ENCODE measurements at regions not wholly inside any gene's neighbourhood (a gene's known extent, or its start where the extent isn't known, plus 50 kb on each side); places are given as distances from the start of the nearest gene placed in this dataset.
"Not testable (repeated sequence)": the region's sequence is repeated elsewhere in the genome, so short reads cannot be mapped to it uniquely, and the experiment has no call there.

- no peak for DNase-seq
Observed at GRCh38 chr14:53381895-53382294, 228.8 kb upstream of the DDHD1 start.

DNA sequence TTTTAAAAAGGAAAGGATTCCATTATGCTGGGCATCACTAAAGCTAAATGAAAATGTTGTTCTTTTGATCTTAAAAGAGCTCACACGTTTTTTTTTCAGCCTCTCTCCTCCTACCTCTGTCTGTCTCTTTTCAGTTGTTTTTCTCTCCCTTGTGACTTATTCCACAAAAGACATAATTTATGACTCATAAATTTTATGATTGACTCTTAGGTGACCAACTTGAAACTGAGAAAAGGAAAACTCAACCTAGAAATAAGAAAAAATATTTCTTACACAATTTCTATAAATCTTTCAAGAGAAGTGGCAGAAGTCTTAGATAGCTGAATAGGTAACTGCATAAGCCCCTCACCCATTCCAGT lies 227.7 kb upstream of the DDHD1 start:
- DNase-seq, result no peak

GRCh38 chr14:53380052-53380866 lies 227.1 kb upstream of the DDHD1 start:
- DNase-seq, result no peak

- no peak for DNase-seq
Observed at GRCh38 chr14:53378142-53378541, 225.0 kb upstream of the DDHD1 start.

DNA sequence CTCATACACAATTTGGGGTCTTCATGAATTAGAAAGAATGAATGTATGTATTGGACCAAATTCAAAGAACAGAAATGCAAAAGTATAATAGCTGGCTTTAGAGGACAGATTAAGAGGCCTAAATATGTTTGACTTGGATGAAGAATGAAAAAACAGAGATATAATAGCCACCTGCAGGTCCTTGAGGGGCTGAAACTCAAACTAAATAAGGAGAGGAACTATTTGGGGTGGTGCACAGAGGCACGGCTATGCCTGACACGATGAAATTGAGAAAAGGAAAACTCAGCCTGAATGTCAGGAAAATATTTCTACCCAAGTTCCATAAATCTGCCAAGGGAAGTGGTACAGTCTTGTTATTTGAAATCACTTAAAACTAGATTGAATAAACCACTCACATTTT lies 222.9 kb upstream of the DDHD1 start:
- DNase-seq, result no peak

DNA sequence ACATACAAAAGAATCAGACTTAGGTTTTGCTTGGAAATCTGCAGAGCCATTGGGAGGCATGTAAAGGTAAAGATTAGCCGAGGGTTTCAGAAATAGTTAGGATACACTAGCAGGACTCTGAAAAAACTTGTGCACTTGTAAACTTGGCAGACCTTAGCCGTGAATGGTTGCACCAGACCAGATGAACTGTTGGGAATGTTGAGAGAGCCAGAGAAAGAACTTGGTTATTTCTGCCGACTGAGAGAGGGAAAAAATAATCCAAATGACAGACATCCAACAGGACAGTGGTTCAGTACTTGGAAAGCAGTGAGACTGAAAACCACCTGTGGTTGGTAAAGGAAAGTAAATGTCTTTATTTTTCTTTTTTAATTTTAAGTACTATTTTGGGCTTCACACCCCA lies 222.5 kb upstream of the DDHD1 start:
- no peak for DNase-seq

- no peak for DNase-seq
Observed at GRCh38 chr14:53368711-53369201, 215.6 kb upstream of the DDHD1 start.

GRCh38 chr14:53368066-53368465 lies 214.9 kb upstream of the DDHD1 start:
- no peak for DNase-seq

- DNase-seq, result no peak
Observed at GRCh38 chr14:53367644-53368026, 214.5 kb upstream of the DDHD1 start.

GRCh38 chr14:53365486-53366130 lies 212.5 kb upstream of the DDHD1 start:
- DNase-seq, result no peak

- DNase-seq, result not testable (repeated sequence)
Observed at GRCh38 chr14:53362916-53363315, 209.8 kb upstream of the DDHD1 start.

GRCh38 chr14:53360829-53361228 lies 207.7 kb upstream of the DDHD1 start:
- DNase-seq, result no peak

DNA sequence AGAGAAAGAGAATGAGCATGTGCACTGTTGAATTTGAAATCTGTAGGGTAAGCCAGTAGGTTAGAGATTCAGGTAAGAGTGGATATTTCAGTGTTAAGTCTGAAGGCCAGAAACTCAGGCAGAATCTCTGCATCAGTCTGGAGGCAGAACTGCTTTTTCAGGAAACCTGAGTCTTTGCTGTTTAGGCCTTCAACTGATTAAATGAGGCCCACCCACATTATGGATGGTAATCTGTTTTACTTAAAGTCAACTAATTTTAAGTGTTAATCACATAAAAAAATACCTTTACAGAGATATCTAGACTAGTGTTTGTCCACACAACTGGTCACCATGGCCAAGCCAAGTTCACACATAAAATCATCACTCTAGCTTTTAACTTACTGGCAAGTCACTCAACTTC lies 205.0 kb upstream of the DDHD1 start:
- DNase-seq, result no peak

DNA sequence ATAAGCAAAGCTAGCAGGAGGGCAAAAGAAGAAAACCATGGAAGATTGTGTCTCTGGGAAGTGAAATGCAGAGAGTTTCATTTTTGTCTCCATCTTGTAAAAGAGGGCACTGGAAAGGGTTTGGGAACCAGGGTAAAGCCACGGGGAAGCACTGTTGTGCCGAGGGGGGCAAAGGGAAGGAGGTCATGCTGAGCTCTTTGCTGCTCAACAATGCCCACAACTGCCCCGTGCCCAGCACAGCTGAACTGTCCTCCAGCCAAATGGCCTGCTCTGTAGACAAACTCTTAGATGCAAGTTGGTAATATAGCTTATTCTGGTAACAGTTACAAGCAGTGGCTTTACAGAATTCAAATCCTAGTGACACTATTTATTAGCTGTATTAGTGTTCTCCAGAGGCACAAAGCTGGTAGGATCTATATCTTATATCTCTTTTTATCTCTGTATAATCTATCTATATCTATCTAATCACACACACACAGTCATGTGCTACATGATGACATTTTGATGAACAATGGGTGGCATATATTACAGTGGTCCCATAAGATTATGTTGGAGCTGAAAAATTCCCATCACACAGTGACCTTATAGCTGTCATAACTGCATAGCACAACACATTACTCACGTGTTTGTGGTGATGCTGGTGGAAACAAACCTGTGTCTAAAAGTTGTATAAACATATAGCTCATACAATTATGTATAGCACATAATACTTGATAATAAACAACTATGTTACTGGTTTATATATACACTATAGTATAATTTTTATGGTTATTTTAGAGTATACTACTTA lies 203.4 kb upstream of the DDHD1 start:
- no peak for DNase-seq

- no peak for DNase-seq
Observed at GRCh38 chr14:53355581-53356112, 202.5 kb upstream of the DDHD1 start.

- DNase-seq, result no peak
Observed at GRCh38 chr14:53354336-53354735, 201.2 kb upstream of the DDHD1 start.

GRCh38 chr14:53350866-53351265 lies 197.7 kb upstream of the DDHD1 start:
- peak; percentile 11 for DNase-seq

DNA sequence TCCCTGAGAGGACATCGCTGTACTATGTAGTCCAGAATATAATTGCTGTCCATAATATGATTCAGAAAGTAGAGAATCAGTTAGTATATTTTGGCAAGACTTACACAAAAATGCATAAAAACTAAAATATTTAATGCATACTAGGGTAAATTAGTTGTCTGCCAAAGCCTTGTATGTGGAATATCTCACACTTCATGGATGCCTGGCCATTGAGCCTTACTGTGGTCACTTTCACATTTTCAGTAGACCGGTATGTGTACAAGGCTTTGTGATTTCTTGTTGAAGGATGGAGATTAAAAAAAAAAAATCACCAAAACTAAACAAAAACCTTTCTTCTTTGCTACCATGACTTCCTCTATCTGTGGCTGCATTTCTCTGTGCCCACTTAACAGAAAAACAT lies 197.3 kb upstream of the DDHD1 start:
- no peak for DNase-seq

DNA sequence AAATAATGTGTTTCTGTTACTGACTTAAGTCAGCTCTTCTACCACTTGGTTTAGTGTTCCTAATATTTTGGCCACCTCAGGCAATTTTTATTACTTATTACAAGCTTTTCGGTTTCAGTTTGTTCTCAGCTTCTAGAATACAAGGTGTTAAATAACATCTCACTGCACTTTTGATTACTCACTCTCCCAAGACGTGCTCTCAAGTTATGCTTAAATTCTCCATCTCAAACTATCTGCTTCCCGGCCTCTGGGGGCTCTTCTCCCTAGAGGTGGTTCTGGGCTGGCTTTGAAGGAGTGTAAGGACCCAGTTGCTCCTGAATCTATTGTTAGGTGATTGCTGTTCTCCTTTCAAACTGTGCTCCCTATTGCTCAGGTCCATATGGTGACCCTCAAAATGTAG lies 193.9 kb upstream of the DDHD1 start:
- DNase-seq, result no peak

DNA sequence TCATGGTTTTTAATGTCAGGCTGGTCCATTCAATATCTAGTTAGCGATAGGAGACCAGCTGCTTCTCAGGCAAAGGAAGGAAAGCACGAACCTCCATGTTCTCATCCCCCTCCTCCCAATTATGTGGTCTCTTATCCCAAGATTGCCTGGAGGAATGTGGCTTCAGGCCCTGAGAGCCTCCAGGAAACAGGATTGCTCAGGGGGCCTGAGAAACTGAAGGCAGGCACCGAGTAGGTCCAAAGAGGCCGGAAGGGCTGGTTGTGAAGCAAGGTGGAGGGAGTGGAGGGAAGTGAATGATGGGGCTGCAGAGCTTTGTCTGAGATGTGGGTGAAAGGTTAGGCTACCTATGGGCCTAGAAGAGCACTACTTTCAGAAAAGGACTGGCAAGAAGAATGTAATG lies 188.2 kb upstream of the DDHD1 start:
- DNase-seq, result no peak

DNA sequence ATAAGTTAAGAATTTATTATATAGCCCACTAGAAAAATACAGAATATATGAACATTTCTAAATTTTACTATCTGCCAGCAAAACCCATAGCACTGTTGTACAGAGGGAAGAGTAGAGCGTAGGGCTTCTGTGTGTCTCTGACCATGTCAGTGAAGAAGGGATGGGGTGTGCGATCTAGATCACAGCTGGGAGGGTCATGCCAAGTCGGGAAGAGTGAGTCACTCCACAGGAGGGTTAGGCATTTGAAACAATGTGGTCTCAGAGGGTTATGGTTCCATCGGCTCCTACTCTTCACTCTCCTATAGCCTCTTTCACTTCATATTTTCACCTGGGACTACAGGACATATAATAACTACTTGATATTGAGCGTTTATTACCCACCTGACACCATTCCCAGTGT lies 185.1 kb upstream of the DDHD1 start:
- no peak for DNase-seq

DNA sequence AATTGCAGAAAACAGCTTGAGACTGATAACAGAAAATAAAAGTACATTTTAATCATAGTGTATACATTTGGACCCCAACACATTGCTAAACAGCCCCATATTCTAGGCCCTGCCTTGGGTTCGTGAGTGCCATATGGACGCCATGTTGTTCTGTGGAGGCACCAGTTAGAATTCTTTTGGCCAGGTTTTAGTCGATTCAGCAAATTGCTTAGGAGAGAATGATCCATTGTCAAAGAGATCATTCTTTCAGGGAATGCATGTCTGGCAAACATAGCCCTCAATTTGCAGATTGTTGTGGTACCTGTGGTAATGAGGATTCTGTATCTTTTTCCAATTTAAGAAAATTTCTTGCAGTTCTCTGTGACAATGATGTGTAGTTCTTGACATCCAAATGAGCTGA lies 183.6 kb upstream of the DDHD1 start:
- no peak for DNase-seq

DNA sequence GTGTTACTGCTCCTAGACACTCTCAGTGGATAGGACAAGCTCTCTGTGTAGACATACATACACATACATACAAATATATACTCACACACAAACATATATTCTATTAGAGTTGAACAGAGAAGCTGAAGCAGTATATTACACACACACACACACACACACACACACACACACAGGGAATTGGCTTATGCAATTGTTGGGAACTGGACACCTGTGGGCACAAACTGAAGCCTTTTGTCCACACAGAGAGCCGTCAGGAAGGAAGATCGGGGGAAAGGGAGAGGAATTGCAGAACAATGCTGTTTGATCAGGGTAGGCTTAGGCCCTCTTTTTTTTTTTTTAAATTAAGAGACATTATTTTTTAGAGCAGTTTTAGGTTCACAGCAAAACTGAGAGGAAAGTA lies 180.7 kb upstream of the DDHD1 start:
- no peak for DNase-seq

- no peak for DNase-seq
Observed at GRCh38 chr14:53331921-53332320, 178.8 kb upstream of the DDHD1 start.
